HG02798 (cell line): ENCODE measurements at regions not wholly inside any gene's neighbourhood (a gene's known extent, or its start where the extent isn't known, plus 50 kb on each side); places are given as distances from the start of the nearest gene placed in this dataset.
A peak's percentile ranks its signal among the peaks of the same experiment; 100 is the strongest.
"Not testable (repeated sequence)": the region's sequence is repeated elsewhere in the genome, so short reads cannot be mapped to it uniquely, and the experiment has no call there.

Experiments used
- ATAC-seq: cut with Tn5 transposase; IDR thresholded peaks from one replicate; pipeline ENCODE4 v1.9.1; 2021; ENCODE audit warnings: mild to moderate bottlenecking; ENCODE audit not compliant: unreplicated experiment, poor library complexity

GRCh38 chr1:58089898-58090534, 456.5 kb downstream of the OMA1 start:
- no peak for ATAC-seq

DNA sequence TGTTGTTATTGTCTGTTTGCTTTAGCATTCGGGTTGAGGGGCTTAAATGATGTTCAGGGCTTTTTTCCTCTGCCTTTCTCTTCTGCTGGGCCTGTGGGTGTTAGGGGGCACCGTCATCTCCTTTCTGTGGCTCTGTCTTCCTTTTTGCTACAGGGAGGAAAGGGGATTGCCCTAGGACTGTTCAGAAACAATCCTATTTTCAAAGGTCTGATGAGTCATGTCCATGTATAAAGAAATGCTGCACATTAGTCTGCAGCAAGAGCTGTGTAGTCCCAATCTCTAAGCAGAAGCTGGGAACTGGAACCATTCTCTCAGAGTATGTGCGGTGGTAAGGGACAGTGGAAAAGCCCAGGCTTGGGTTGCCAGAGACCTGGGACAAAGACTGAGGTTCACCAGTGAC, 462.3 kb downstream of the OMA1 start:
- no peak for ATAC-seq

GRCh38 chr1:58082596-58082995, 463.9 kb downstream of the OMA1 start:
- no peak for ATAC-seq

GRCh38 chr1:58076258-58076657, 470.3 kb downstream of the OMA1 start:
- ATAC-seq = no peak

- no peak for ATAC-seq
Observed at GRCh38 chr1:58075188-58075578, 471.3 kb downstream of the OMA1 start.

DNA sequence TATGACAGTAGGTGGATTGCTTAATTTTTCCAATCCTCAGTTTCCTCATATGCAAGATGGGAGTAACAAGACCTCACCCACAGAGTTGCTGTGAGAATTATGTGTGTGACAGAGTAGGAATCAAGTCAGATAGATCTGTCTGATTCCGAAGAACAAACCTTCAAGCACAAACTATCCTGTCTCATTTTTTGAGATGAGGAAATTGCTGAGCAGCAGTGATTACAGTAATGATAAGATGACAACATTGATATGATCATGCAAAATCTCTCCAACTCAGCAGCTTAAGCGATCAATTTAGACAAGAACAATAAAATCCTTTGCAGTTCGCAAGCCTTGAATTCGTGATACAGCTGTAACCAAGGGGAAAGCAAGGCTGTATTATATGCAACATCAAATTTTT, 474.1 kb downstream of the OMA1 start:
- ATAC-seq = no peak

- ATAC-seq = no peak
Observed at GRCh38 chr1:58067082-58067481, 479.4 kb downstream of the OMA1 start.

- no peak for ATAC-seq
Observed at GRCh38 chr1:58065520-58065919, 481.0 kb downstream of the OMA1 start.

- ATAC-seq = no peak
Observed at GRCh38 chr1:58064166-58064565, 482.4 kb downstream of the OMA1 start.

GRCh38 chr1:58063095-58063494, 483.4 kb downstream of the OMA1 start:
- no peak for ATAC-seq

DNA sequence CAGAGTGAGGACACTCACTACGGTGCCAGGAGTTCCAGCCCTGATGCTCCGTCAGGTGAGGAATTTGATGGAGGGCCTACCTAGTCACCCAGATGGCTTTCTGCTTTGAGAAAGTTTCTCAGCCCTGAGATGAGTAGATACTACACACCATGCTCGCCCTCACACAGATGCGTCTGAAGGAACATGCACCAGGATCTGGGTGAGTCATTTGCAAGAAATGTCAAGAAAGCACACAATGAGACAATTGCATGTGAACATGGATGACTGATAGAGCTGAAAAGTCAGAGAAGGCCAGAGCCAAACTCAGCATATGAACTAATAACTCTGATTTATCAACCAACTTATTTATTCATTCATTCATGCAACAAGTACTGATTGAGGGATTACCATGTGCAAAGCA, 483.9 kb downstream of the OMA1 start:
- no peak for ATAC-seq

GRCh38 chr1:58060559-58061170, 485.9 kb downstream of the OMA1 start:
- no peak for ATAC-seq

DNA sequence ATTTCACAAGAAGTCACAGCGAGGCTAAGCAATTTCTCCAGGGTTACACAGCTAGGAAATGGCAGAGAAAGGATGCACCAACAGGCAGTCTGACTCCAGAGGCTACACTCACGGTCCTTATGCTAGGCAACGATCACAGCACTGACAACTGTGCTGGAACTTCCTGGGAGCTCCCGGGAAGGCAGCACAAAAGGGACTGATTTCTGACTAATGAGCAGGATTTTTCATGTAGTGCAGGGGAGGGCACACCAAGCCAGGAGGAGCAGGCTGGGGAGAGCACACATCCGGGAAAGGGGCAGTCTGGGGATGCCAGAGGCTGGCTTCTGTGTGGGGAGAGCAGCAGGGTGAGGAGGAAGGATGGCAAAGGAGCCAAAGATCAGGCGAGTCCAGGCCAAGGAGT, 486.7 kb downstream of the OMA1 start:
- ATAC-seq = no peak

DNA sequence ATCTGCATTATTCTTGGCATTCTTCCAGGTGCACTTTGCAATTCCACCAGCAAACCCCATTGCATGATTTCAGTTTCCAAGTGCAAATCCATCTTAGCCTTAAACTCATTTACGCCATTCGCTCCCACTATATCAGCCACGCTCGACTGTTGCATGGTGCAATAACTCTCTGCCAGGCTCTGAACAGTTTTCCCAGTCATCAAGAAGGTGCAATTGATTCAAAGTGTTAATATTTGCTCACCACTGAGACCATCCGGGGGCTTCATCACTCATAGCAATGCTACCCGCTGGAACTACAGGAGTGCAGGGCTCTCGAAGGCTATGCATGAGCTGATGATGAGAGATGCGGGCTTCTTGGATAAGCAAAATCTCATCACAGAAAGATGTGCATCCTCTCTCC, 488.2 kb downstream of the OMA1 start:
- ATAC-seq = no peak

- no peak for ATAC-seq
Observed at GRCh38 chr1:58057826-58058225, 488.7 kb downstream of the OMA1 start.

DNA sequence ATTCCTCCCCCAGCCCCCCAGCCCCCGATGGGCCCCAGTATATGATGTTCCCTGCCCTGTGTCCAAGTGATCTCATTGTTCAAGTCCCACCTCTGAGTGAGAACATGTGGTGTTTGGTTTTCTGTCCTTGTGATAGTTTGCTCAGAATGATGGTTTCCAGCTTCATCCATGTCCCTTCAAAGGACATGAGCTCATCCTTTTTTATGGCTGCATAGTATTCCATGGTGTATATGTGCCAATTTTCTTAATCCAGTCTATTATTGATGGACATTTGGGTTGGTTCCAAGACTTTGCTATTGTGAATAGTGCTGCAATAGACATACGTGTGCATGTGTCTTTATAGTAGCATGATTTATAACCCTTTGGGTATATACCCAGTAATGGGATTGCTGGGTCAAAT, 495.3 kb downstream of the OMA1 start:
- ATAC-seq = not testable (repeated sequence)

GRCh38 chr1:58047265-58047858, 499.2 kb downstream of the OMA1 start:
- ATAC-seq = peak; percentile 68

- no peak for ATAC-seq
Observed at GRCh38 chr1:58045094-58045705, 501.3 kb downstream of the OMA1 start.

- no peak for ATAC-seq
Observed at GRCh38 chr1:58041621-58042020, 504.9 kb downstream of the OMA1 start.

DNA sequence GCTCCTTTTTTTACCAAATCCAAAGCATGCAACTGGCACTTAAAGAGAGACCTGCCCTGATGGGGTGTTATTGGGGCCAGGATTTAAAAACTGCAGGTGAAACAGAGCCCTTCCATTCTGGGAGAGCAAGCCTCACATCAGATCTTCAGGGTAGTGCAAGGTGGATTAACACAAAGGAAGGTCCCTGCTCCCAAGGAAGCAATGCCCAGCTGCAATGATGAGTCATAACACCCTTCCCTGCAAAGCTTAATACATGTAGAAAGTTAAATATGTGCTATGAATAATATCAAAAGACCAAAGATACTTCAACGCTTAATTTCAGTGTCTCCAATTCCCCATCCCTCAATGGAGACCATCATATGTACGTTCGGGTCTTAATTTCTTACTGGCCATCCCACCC, 508.0 kb downstream of the OMA1 start:
- ATAC-seq = no peak

DNA sequence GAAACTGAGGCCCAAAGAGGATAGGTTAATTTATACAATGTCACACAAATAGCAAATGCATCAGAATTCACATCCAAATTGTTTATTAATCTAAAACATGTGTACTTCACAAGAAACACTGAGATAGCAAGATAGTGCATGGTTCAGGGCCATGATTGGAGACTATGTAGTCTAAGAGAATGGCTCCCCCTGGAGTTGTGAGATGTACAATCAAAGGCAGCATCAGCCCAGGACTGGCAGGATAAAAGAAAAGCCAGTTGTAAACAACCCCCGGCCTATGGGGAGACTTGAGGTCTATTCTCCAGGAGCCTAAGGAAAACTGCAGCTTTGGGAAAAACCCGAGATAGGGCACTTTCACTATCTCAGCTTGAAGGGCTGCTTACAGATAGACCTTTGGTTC, 511.0 kb downstream of the OMA1 start:
- ATAC-seq = no peak

GRCh38 chr1:58033311-58033710, 513.2 kb downstream of the OMA1 start:
- no peak for ATAC-seq
